ENCODE measurements at regions not wholly inside any gene's neighbourhood (a gene's known extent, or its start where the extent isn't known, plus 50 kb on each side); places are given as distances from the start of the nearest gene placed in this dataset.

- TF ChIP-seq CTCF (IDR thresholded peaks at IDR 0.05) (no peak), POLR2A (IDR thresholded peaks at IDR 0.05) (no peak), EP300 (IDR thresholded peaks at IDR 0.05) (no peak)
These were observed 406.1 kb downstream of the MAFB start for GRCh38 chr20:40282941-40283340.

Data from tibial nerve (tissue), 4 donors.